ENCODE measurements at regions not wholly inside any gene's neighbourhood (a gene's known extent, or its start where the extent isn't known, plus 50 kb on each side); places are given as distances from the start of the nearest gene placed in this dataset.

DNA sequence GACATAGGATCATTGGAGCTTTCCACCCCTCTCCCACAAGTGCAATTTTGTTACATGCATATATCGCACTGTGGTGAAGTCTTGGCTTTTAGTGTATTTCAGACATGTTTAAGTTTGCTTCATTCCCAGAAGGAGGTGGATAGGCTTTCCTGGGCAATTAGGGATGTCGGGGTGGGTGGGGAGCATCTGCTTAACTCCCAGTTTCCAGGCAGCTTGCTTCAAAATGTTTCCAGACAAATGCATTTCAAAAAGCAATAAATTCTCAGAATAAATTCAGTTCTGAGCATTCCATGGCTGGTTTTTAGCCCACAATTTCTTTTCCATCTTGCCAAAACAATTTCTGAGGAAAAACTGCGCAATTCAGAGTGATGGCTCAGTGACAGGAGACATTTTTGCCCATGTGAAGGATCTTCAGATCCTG is 227.7 kb upstream of the ZPLD1 start (continued):
- TF ChIP-seq, protein P1, sequence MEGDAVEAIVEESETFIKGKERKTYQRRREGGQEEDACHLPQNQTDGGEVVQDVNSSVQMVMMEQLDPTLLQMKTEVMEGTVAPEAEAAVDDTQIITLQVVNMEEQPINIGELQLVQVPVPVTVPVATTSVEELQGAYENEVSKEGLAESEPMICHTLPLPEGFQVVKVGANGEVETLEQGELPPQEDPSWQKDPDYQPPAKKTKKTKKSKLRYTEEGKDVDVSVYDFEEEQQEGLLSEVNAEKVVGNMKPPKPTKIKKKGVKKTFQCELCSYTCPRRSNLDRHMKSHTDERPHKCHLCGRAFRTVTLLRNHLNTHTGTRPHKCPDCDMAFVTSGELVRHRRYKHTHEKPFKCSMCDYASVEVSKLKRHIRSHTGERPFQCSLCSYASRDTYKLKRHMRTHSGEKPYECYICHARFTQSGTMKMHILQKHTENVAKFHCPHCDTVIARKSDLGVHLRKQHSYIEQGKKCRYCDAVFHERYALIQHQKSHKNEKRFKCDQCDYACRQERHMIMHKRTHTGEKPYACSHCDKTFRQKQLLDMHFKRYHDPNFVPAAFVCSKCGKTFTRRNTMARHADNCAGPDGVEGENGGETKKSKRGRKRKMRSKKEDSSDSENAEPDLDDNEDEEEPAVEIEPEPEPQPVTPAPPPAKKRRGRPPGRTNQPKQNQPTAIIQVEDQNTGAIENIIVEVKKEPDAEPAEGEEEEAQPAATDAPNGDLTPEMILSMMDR (IDR thresholded peaks at IDR 0.05; ENCODE audit: low read depth, low read length, missing input control) = no peak

DNA sequence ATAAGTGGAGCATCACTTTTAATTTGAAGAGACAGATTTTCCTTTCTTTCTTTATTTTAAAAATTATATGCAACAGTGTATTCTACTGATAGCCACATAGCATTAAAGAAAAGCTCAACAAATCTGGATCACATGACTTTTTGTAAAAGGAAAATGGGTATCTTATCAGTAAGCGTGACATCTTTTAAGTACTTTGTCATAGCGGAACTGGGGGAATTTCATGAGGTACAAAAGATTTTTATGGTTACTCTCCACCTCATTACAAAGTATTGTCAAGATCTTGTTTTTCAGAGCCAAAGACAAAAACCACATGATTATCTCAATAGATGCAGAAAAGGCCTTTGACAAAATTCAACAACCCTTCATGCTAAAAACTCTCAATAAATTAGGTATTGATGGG is 219.6 kb upstream of the ZPLD1 start:
- H3K9me3 ChIP-seq (ENCODE audit: control insufficient read depth in 4 of 4, low read length in 3 of 4) = no peaks in the 10 kb centered on the region
- H3K4me3 ChIP-seq (ENCODE audit: low read depth in 1 of 3, low read length in 3 of 3) = no peak overlapping the region
- no peak overlapping the region for H3K27ac ChIP-seq (ENCODE audit: low read depth in 1 of 2, low read length in 2 of 2)
- no peak for DNase-seq (ENCODE audit: low spot score)
- H3K27me3 ChIP-seq (ENCODE audit: control insufficient read depth in 4 of 4, insufficient read depth in 4 of 4, low read length in 3 of 4) = no peaks in the 10 kb centered on the region
- no peak overlapping the region for H3K9ac ChIP-seq (ENCODE audit: low read depth in 1 of 2, low read length in 2 of 2)
- no peaks in the 10 kb centered on the region for H3K36me3 ChIP-seq (ENCODE audit: control insufficient read depth in 4 of 4, insufficient read depth in 3 of 4, low read depth in 1 of 4, low read length in 3 of 4)
- no peaks in the 10 kb centered on the region for H3K4me1 ChIP-seq (ENCODE audit: control insufficient read depth in 4 of 4, insufficient read depth in 4 of 4, low read length in 3 of 4)
- TF ChIP-seq, protein P2, sequence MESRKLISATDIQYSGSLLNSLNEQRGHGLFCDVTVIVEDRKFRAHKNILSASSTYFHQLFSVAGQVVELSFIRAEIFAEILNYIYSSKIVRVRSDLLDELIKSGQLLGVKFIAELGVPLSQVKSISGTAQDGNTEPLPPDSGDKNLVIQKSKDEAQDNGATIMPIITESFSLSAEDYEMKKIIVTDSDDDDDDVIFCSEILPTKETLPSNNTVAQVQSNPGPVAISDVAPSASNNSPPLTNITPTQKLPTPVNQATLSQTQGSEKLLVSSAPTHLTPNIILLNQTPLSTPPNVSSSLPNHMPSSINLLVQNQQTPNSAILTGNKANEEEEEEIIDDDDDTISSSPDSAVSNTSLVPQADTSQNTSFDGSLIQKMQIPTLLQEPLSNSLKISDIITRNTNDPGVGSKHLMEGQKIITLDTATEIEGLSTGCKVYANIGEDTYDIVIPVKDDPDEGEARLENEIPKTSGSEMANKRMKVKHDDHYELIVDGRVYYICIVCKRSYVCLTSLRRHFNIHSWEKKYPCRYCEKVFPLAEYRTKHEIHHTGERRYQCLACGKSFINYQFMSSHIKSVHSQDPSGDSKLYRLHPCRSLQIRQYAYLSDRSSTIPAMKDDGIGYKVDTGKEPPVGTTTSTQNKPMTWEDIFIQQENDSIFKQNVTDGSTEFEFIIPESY (IDR thresholded peaks at IDR 0.05) = no peak
- TF ChIP-seq JUND (IDR thresholded peaks at IDR 0.05) (no peak), FOXA1 (IDR thresholded peaks at IDR 0.05) (no peak), SP1 (IDR thresholded peaks at IDR 0.05) (no peak), RXRA (IDR thresholded peaks at IDR 0.05) (no peak), YY1 (IDR thresholded peaks at IDR 0.05) (no peak), HNF4A (conservative IDR thresholded peaks at IDR 0.05) (no peak), FOXA2 (IDR thresholded peaks at IDR 0.05) (no peak), HNF4G (IDR thresholded peaks at IDR 0.05) (no peak), NR2F2 (IDR thresholded peaks at IDR 0.05) (no peak), EGR1 (IDR thresholded peaks at IDR 0.05; ENCODE audit: low read depth in 2 of 2) (no peak), TAF1 (conservative IDR thresholded peaks at IDR 0.05) (no peak), GABPA (IDR thresholded peaks at IDR 0.05 in 1 of 2, conservative IDR thresholded peaks at IDR 0.05 in 1 of 2) (no peak)
- TF ChIP-seq, protein P1 (IDR thresholded peaks at IDR 0.05; ENCODE audit: low read depth, low read length, missing input control) = no peak
- TF ChIP-seq, protein P3, sequence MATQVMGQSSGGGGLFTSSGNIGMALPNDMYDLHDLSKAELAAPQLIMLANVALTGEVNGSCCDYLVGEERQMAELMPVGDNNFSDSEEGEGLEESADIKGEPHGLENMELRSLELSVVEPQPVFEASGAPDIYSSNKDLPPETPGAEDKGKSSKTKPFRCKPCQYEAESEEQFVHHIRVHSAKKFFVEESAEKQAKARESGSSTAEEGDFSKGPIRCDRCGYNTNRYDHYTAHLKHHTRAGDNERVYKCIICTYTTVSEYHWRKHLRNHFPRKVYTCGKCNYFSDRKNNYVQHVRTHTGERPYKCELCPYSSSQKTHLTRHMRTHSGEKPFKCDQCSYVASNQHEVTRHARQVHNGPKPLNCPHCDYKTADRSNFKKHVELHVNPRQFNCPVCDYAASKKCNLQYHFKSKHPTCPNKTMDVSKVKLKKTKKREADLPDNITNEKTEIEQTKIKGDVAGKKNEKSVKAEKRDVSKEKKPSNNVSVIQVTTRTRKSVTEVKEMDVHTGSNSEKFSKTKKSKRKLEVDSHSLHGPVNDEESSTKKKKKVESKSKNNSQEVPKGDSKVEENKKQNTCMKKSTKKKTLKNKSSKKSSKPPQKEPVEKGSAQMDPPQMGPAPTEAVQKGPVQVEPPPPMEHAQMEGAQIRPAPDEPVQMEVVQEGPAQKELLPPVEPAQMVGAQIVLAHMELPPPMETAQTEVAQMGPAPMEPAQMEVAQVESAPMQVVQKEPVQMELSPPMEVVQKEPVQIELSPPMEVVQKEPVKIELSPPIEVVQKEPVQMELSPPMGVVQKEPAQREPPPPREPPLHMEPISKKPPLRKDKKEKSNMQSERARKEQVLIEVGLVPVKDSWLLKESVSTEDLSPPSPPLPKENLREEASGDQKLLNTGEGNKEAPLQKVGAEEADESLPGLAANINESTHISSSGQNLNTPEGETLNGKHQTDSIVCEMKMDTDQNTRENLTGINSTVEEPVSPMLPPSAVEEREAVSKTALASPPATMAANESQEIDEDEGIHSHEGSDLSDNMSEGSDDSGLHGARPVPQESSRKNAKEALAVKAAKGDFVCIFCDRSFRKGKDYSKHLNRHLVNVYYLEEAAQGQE (IDR thresholded peaks at IDR 0.05) = no peak
- TF ChIP-seq, protein P4, sequence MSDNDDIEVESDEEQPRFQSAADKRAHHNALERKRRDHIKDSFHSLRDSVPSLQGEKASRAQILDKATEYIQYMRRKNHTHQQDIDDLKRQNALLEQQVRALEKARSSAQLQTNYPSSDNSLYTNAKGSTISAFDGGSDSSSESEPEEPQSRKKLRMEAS (IDR thresholded peaks at IDR 0.05) = no peak
- 95% methylated on average over 2 of the region's 2 CpGs for WGBS
